Large intestine (tissue), 3 donors: ENCODE measurements at regions not wholly inside any gene's neighbourhood (a gene's known extent, or its start where the extent isn't known, plus 50 kb on each side); places are given as distances from the start of the nearest gene placed in this dataset.

Experiments used
- DNase-seq, 2 donors: peaks; one replicate each; pipeline versions ENCODE4 v3.0.0 to v3.0.0-alpha.2; 2013
- H3K27ac ChIP-seq: one replicate; pipeline ENCODE4 v1.5.1; 2013; ENCODE audit warnings: low read length
- H3K27me3 ChIP-seq: 2 replicates; pipeline ENCODE4 v1.6.1; 2013; ENCODE audit warnings: low read length; ENCODE audit not compliant: control insufficient read depth, insufficient read depth
- H3K36me3 ChIP-seq: 2 replicates; pipeline ENCODE4 v1.6.1; 2013; ENCODE audit warnings: low read length; ENCODE audit not compliant: control insufficient read depth, insufficient read depth
- H3K4me1 ChIP-seq: one replicate; pipeline ENCODE4 v1.6.1; 2013; ENCODE audit warnings: low read length; ENCODE audit not compliant: control insufficient read depth, insufficient read depth
- H3K4me3 ChIP-seq: one replicate; pipeline ENCODE4 v1.5.1; 2013; ENCODE audit warnings: low read length
- H3K9me3 ChIP-seq: one replicate; pipeline ENCODE4 v1.6.1; 2013; ENCODE audit warnings: mild to moderate bottlenecking, low read depth, low read length, moderate library complexity; ENCODE audit not compliant: control insufficient read depth
- WGBS: methylation state at CpG from one replicate; pipeline ENCODE4 v1.1.5; 2013; ENCODE audit warnings: low lambda C conversion rate; ENCODE audit not compliant: insufficient coverage; 5-methylcytosine and 5-hydroxymethylcytosine counted together

GRCh38 chr1:162942916-162943559 is 82.1 kb upstream of the CCDC190 start:
- Histone ChIP-seq H3K36me3 (no peaks in the 10 kb centered on the region), H3K9me3 (no peaks in the 10 kb centered on the region), H3K27ac (no peak overlapping the region), H3K4me3 (no peak overlapping the region), H3K27me3 (peaks cover 6% of the 10 kb centered on the region), H3K4me1 (no peaks in the 10 kb centered on the region)
- 80% methylated on average over 1 of the region's 3 CpGs for WGBS
- DNase-seq = no peak

DNA sequence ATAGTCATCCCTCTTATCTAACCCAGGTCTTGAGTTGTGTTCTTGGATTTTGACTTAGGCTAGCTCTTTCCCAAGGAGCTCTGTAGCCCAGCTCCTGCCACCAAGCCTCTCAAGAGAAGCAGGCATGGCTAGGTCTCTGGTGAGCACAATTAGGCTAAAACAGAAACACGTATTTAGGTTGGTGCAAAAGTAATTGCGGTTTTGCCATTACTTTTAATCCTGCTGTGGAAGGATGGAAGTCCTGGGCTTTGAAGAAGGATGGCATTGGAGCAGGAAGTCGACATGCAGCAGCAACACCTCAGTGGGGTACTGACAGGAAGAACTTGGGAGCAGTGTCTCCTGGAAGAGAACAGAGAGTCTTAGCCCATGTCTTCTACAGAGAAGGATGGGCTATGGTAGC is 80.0 kb upstream of the CCDC190 start:
- no peaks in the 10 kb centered on the region for H3K9me3 ChIP-seq
- no peak for DNase-seq
- no peaks in the 10 kb centered on the region for H3K4me1 ChIP-seq
- H3K4me3 ChIP-seq = no peak overlapping the region
- H3K27me3 ChIP-seq = peaks cover 6% of the 10 kb centered on the region
- H3K36me3 ChIP-seq = no peaks in the 10 kb centered on the region
- H3K27ac ChIP-seq = no peak overlapping the region
- WGBS = no CpG with 5 or more reads among the region's 3 CpGs

DNA sequence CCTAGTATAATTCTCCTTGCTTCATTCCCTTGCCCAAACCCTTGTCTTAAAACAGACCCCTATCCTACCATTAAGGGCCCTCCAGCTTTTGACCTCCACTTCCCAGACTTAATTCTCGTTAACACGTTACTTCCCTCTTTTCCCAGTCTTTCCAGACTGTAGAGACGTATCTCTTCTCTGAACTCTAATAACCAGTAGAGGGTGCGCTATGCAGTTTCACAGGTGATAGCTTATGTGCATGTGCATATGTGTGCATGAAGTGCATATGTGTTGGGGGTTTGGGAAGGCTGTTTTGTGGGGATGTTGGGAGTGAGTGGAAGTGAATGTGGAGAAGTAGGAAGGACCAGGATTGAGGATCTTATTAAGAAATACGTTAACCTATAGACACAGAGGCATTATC is 78.1 kb upstream of the CCDC190 start:
- DNase-seq = no peak
- Histone ChIP-seq H3K27me3 (peaks cover 6% of the 10 kb centered on the region), H3K27ac (no peak overlapping the region), H3K4me1 (no peaks in the 10 kb centered on the region), H3K4me3 (no peak overlapping the region), H3K36me3 (no peaks in the 10 kb centered on the region), H3K9me3 (no peaks in the 10 kb centered on the region)
- 100% methylated on average over 1 of the region's 5 CpGs for WGBS

DNA sequence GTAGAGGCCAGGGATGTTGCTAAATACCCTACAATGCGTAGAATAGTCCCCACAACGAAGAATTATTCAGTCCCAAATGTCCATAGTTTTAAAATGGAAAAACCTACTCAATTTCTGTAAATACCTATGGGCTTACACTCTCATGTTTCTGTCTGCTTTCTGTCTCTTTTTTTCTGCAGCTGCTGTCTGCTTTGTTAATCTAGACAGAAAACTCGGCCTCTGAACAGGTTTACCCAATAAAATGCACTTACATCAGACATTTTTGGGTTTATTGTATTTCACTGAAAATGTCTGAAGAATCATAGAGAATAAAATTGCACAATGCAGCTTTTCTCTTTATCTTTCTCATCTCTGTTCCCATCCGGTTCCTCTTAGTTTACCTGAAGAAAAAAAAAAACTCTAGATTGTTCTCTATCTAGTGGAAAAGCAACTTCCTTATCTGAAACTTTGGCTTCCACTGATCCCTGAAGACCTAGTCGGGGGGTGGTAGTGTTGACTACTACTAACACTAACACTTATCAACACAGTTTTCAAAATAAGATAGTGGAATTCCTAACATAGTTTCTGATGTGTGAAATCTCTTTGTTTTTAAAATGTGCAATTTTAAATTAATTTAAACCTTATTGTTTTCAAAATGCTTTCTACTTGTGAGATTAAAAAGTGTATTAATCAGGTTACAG is 76.9 kb upstream of the CCDC190 start:
- 57% methylated on average over 1 of the region's 5 CpGs for WGBS

GRCh38 chr1:162930976-162931560 is 70.1 kb upstream of the CCDC190 start:
- 30% methylated on average over 2 of the region's 3 CpGs for WGBS
- Histone ChIP-seq H3K27ac (peak overlapping the region; percentile 4), H3K36me3 (no peaks in the 10 kb centered on the region), H3K4me3 (no peak overlapping the region), H3K9me3 (no peaks in the 10 kb centered on the region), H3K27me3 (no peaks in the 10 kb centered on the region), H3K4me1 (peaks cover 11% of the 10 kb centered on the region)
- DNase-seq = peak; percentile 23 to 72

More for the DNA sequence above, 76.9 kb upstream of the CCDC190 start:
- Histone ChIP-seq H3K27ac (no peak overlapping the region), H3K4me1 (no peaks in the 10 kb centered on the region), H3K9me3 (no peaks in the 10 kb centered on the region), H3K36me3 (no peaks in the 10 kb centered on the region), H3K27me3 (peaks cover 4% of the 10 kb centered on the region), H3K4me3 (no peak overlapping the region)
- DNase-seq = no peak

GRCh38 chr1:162930532-162930931 is 69.6 kb upstream of the CCDC190 start:
- DNase-seq = peak in 1 of 2 donors; percentile 36
- no peaks in the 10 kb centered on the region for H3K36me3 ChIP-seq
- H3K27ac ChIP-seq = no peak overlapping the region
- H3K4me3 ChIP-seq = no peak overlapping the region
- peaks cover 11% of the 10 kb centered on the region for H3K4me1 ChIP-seq
- no peaks in the 10 kb centered on the region for H3K9me3 ChIP-seq
- no peaks in the 10 kb centered on the region for H3K27me3 ChIP-seq

GRCh38 chr1:162929177-162929576 is 68.2 kb upstream of the CCDC190 start:
- H3K9me3 ChIP-seq = no peaks in the 10 kb centered on the region
- no peaks in the 10 kb centered on the region for H3K36me3 ChIP-seq
- no peak overlapping the region for H3K27ac ChIP-seq
- no CpG with 5 or more reads among the region's 3 CpGs for WGBS
- H3K4me1 ChIP-seq = peaks cover 11% of the 10 kb centered on the region
- H3K4me3 ChIP-seq = no peak overlapping the region
- H3K27me3 ChIP-seq = no peaks in the 10 kb centered on the region
- DNase-seq = no peak

GRCh38 chr1:162928141-162928540 is 67.2 kb upstream of the CCDC190 start:
- Histone ChIP-seq H3K36me3 (no peaks in the 10 kb centered on the region), H3K27ac (no peak overlapping the region), H3K4me1 (peaks cover 11% of the 10 kb centered on the region), H3K4me3 (no peak overlapping the region), H3K9me3 (no peaks in the 10 kb centered on the region), H3K27me3 (no peaks in the 10 kb centered on the region)
- WGBS = 83% methylated on average over 1 of the region's 1 CpG
- no peak for DNase-seq

DNA sequence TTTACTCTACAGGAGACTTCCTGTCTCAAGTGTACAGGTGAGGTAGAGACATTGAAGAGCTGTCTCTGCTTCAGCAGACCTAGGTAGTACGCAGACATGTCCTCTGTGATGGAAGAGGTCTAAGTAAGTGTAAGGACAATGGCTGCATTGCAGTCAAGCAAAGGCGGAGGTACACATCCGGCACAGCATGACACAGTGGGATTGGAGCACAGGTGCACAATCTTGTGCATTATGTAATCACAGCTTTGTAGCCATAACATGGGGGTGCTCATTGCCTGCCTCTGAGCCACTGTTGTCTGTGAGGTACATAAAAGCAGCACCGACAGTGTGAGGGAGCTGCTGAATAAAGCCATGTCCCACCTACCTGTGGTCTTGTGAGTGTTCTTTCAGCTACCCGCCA is 66.4 kb upstream of the CCDC190 start:
- Histone ChIP-seq H3K36me3 (no peaks in the 10 kb centered on the region), H3K9me3 (no peaks in the 10 kb centered on the region), H3K27me3 (no peaks in the 10 kb centered on the region), H3K4me3 (no peak overlapping the region), H3K27ac (no peak overlapping the region), H3K4me1 (peaks cover 11% of the 10 kb centered on the region)
- no peak for DNase-seq
- 100% methylated on average over 1 of the region's 5 CpGs for WGBS

GRCh38 chr1:162926906-162927305 is 65.9 kb upstream of the CCDC190 start:
- Histone ChIP-seq H3K27ac (no peak overlapping the region), H3K4me3 (no peak overlapping the region), H3K27me3 (no peaks in the 10 kb centered on the region), H3K4me1 (peaks cover 11% of the 10 kb centered on the region), H3K36me3 (no peaks in the 10 kb centered on the region), H3K9me3 (no peaks in the 10 kb centered on the region)
- 80% methylated on average over 1 of the region's 3 CpGs for WGBS
- DNase-seq = no peak
